GM12878 (cell line): ENCODE measurements at regions not wholly inside any gene's neighbourhood (a gene's known extent, or its start where the extent isn't known, plus 50 kb on each side); places are given as distances from the start of the nearest gene placed in this dataset.

Source experiments
- ATAC-seq: fragments of 200-7000 bp; cut with Tn5 transposase; 3 replicates; pipeline ENCODE4 v1.9.1; 2020; ENCODE audit warnings: mild to moderate bottlenecking, moderate library complexity
- BruUV-seq: library from RNA; stranded (reverse); fragments of 400-500 nt; replicated peaks from 2 replicates; lab custom pipeline; 2021; lab: Mats Ljungman, UMichigan
- CTCF ChIA-PET: fragments of 300-600 bp; sonication (Branson Sonifier 250); formaldehyde crosslinking; extraction: SDS; loops from one replicate; lab custom pipeline; 2021; ENCODE audit warnings: inconsistent platforms; lab: Yijun Ruan, JAX
- POLR2A ChIA-PET: fragments of 350-600 bp; formaldehyde crosslinking; extraction: SDS; loops from one replicate; lab custom pipeline; 2021; ENCODE audit warnings: inconsistent platforms; lab: Charles Lee
- RAD21 ChIA-PET: fragments of 300-600 bp; sonication (Branson Sonifier 250); formaldehyde crosslinking; loops from one replicate; lab custom pipeline; 2023; ENCODE audit warnings: antibody characterized with exemption; ENCODE audit not compliant: unreplicated experiment; lab: Charles Lee
- SMC1A ChIA-PET: fragments of 300-600 bp; sonication (Branson Sonifier 250); formaldehyde crosslinking; loops from one replicate; lab custom pipeline; 2023; ENCODE audit not compliant: unreplicated experiment, uncharacterized antibody; lab: Charles Lee
- DNase-seq: peaks from one replicate; pipeline ENCODE4 v3.0.0-alpha.2; 2011; ENCODE audit warnings: low read depth, low spot score
- FAIRE-seq: peaks from 3 replicates; lab custom pipeline; 2011; peaks lifted over from hg19 to GRCh38; lab: Jason Lieb, UNC
- H2AFZ ChIP-seq: 2 replicates; pipeline ENCODE4 v1.6.0; 2011; ENCODE audit warnings: low read depth, low read length, control low read depth; ENCODE audit not compliant: control insufficient read depth
- H3K27ac ChIP-seq: 2 replicates; pipeline ENCODE4 v1.5.1; 2011; ENCODE audit warnings: control low read depth; ENCODE audit not compliant: control insufficient read depth, insufficient read depth
- H3K27me3 ChIP-seq, 2 experiments: replicated peaks in 1 of 2; 2 replicates each; pipeline versions ENCODE4 v1.6.0 to v1.6.1; 2011; ENCODE audit warnings: low read length in 1 of 2; ENCODE audit not compliant: control insufficient read depth in 2 of 2, insufficient read depth in 2 of 2
- H3K36me3 ChIP-seq, 2 experiments: 2 replicates each; pipeline ENCODE4 v1.5.1; 2011; ENCODE audit warnings: low read length in 1 of 2; ENCODE audit not compliant: control insufficient read depth in 2 of 2, insufficient read depth in 2 of 2
- H3K4me1 ChIP-seq: 2 replicates; pipeline ENCODE4 v1.6.1; 2011; ENCODE audit warnings: mild to moderate bottlenecking, low read length, moderate library complexity, mixed read lengths; ENCODE audit not compliant: control insufficient read depth, insufficient read depth
- H3K4me2 ChIP-seq: 2 replicates; pipeline ENCODE4 v1.6.0; 2011; ENCODE audit warnings: control low read depth; ENCODE audit not compliant: control insufficient read depth, insufficient read depth
- H3K4me3 ChIP-seq: fragments of 200-600 bp; sonication (generic); 2 replicates; pipeline ENCODE4 v1.5.1; 2016
- H3K79me2 ChIP-seq: 2 replicates; pipeline ENCODE4 v1.6.0; 2011; ENCODE audit warnings: low read length; ENCODE audit not compliant: control insufficient read depth, insufficient read depth
- H3K9ac ChIP-seq: 2 replicates; pipeline ENCODE4 v1.8.0; 2011; ENCODE audit warnings: low read length, control low read depth, mixed read lengths; ENCODE audit not compliant: control insufficient read depth, insufficient read depth
- H3K9me3 ChIP-seq: replicated peaks from 3 replicates; pipeline ENCODE4 v1.5.1; 2011; ENCODE audit warnings: mild to moderate bottlenecking, low read length; ENCODE audit not compliant: control insufficient read depth, insufficient read depth
- H4K20me1 ChIP-seq: 2 replicates; pipeline ENCODE4 v1.6.0; 2011; ENCODE audit not compliant: control insufficient read depth, insufficient read depth
- MLLT1 ChIP-seq: fragments of 450-650 bp; IDR thresholded peaks from 2 replicates; pipeline ENCODE4 v1.6.1; 2016; ENCODE audit warnings: mild to moderate bottlenecking
- PML ChIP-seq: IDR thresholded peaks from 2 replicates; pipeline ENCODE4 v1.6.1; 2012; ENCODE audit warnings: low read length, inconsistent platforms
- POU2F2 ChIP-seq: IDR thresholded peaks from 3 replicates; pipeline ENCODE4 v1.6.1; 2011; ENCODE audit warnings: low read depth, mild to moderate bottlenecking, low read length, borderline replicate concordance
- RUNX3 ChIP-seq: IDR thresholded peaks from 2 replicates; pipeline ENCODE4 v1.6.1; 2012; ENCODE audit warnings: low read length, inconsistent platforms
- SREBF1 ChIP-seq: IDR thresholded peaks from 2 replicates; pipeline ENCODE4 v1.6.1; 2012; ENCODE audit warnings: mild to moderate bottlenecking, low read length
- WGBS: methylation state at CpG from one replicate; pipeline ENCODE4 v1.1.6; 2016; ENCODE audit warnings: low lambda C conversion rate; ENCODE audit not compliant: insufficient replicate concordance, insufficient coverage; ENCODE audit errors: missing lambda C conversion rate; 5-methylcytosine and 5-hydroxymethylcytosine counted together
- in situ Hi-C: fragments of 300-500 bp; cut with MboI; formaldehyde crosslinking; loops from 9 replicates; pipeline ENCODE4 v1.14.3; 2018; ENCODE audit warnings: mixed read lengths
- intact Hi-C: fragments of 100-400 bp; cut with micrococcal nuclease; formaldehyde crosslinking; loops from one replicate; pipeline ENCODE4 v1.14.2; 2022; ENCODE audit not compliant: unreplicated experiment
- TF ChIP-seq, protein P1 (sequence below): IDR thresholded peaks from 2 replicates; pipeline ENCODE4 v1.6.1; 2012; ENCODE audit warnings: low read length, inconsistent platforms
- TF ChIP-seq, protein P2 (sequence below): fragments of 450-650 bp; formaldehyde crosslinking; IDR thresholded peaks from 2 replicates; pipeline ENCODE4 v1.4.0; 2020; ENCODE audit warnings: mild to moderate bottlenecking, moderate library complexity
- TF ChIP-seq, protein P3 (sequence below): IDR thresholded peaks from 2 replicates; pipeline ENCODE4 v1.6.1; 2012; ENCODE audit warnings: mild to moderate bottlenecking, low read depth, low read length
- TF ChIP-seq, protein P4 (sequence below): fragments of 150-350 bp; IDR thresholded peaks from 2 replicates; pipeline ENCODE4 v1.6.1; 2014; ENCODE audit warnings: mild to moderate bottlenecking, low read depth, low read length

DNA sequence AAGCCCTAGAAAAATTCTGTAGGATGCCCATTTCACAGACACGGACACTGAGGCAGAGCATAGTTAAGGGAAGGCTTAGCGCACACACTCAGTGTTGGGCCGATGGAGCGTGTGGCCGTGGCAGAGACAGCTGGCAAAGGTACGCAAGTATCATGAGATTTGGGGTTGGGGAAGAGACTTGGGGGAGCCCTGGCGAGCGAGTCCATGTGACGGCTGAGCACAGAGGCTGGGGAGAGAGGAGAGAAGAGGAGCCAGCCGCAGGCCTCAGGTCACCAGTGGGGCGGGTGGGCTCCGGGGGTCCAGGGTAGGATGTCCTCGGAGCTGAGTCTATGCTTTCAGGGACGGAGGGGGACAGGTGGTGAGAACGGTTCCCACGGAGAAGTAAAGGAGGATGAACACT, 311.3 kb downstream of the CTTN start:
- no TSS peak for BruUV-seq
- H3K79me2 ChIP-seq = no peaks in the 10 kb centered on the region
- DNase-seq (no peak), FAIRE-seq (no peak)
- in situ Hi-C loops = no loop called here
- no peaks in the 10 kb centered on the region for H4K20me1 ChIP-seq
- H3K27me3 ChIP-seq = no peaks in the 10 kb centered on the region; a peak in 1 of 4 replicates
- no peaks in the 10 kb centered on the region for H3K9me3 ChIP-seq
- no peaks in the 10 kb centered on the region for H3K36me3 ChIP-seq
- POLR2A ChIA-PET = no interaction called here
- TF ChIP-seq, protein P1, sequence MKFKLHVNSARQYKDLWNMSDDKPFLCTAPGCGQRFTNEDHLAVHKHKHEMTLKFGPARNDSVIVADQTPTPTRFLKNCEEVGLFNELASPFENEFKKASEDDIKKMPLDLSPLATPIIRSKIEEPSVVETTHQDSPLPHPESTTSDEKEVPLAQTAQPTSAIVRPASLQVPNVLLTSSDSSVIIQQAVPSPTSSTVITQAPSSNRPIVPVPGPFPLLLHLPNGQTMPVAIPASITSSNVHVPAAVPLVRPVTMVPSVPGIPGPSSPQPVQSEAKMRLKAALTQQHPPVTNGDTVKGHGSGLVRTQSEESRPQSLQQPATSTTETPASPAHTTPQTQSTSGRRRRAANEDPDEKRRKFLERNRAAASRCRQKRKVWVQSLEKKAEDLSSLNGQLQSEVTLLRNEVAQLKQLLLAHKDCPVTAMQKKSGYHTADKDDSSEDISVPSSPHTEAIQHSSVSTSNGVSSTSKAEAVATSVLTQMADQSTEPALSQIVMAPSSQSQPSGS = no peak
- TF ChIP-seq POU2F2 (no peak), MLLT1 (no peak), SREBF1 (no peak), PML (no peak), RUNX3 (no peak)
- TF ChIP-seq, protein P2, sequence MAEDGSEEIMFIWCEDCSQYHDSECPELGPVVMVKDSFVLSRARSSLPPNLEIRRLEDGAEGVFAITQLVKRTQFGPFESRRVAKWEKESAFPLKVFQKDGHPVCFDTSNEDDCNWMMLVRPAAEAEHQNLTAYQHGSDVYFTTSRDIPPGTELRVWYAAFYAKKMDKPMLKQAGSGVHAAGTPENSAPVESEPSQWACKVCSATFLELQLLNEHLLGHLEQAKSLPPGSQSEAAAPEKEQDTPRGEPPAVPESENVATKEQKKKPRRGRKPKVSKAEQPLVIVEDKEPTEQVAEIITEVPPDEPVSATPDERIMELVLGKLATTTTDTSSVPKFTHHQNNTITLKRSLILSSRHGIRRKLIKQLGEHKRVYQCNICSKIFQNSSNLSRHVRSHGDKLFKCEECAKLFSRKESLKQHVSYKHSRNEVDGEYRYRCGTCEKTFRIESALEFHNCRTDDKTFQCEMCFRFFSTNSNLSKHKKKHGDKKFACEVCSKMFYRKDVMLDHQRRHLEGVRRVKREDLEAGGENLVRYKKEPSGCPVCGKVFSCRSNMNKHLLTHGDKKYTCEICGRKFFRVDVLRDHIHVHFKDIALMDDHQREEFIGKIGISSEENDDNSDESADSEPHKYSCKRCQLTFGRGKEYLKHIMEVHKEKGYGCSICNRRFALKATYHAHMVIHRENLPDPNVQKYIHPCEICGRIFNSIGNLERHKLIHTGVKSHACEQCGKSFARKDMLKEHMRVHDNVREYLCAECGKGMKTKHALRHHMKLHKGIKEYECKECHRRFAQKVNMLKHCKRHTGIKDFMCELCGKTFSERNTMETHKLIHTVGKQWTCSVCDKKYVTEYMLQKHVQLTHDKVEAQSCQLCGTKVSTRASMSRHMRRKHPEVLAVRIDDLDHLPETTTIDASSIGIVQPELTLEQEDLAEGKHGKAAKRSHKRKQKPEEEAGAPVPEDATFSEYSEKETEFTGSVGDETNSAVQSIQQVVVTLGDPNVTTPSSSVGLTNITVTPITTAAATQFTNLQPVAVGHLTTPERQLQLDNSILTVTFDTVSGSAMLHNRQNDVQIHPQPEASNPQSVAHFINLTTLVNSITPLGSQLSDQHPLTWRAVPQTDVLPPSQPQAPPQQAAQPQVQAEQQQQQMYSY (CRISPR knock-in tag) = no peak
- TF ChIP-seq, protein P3, sequence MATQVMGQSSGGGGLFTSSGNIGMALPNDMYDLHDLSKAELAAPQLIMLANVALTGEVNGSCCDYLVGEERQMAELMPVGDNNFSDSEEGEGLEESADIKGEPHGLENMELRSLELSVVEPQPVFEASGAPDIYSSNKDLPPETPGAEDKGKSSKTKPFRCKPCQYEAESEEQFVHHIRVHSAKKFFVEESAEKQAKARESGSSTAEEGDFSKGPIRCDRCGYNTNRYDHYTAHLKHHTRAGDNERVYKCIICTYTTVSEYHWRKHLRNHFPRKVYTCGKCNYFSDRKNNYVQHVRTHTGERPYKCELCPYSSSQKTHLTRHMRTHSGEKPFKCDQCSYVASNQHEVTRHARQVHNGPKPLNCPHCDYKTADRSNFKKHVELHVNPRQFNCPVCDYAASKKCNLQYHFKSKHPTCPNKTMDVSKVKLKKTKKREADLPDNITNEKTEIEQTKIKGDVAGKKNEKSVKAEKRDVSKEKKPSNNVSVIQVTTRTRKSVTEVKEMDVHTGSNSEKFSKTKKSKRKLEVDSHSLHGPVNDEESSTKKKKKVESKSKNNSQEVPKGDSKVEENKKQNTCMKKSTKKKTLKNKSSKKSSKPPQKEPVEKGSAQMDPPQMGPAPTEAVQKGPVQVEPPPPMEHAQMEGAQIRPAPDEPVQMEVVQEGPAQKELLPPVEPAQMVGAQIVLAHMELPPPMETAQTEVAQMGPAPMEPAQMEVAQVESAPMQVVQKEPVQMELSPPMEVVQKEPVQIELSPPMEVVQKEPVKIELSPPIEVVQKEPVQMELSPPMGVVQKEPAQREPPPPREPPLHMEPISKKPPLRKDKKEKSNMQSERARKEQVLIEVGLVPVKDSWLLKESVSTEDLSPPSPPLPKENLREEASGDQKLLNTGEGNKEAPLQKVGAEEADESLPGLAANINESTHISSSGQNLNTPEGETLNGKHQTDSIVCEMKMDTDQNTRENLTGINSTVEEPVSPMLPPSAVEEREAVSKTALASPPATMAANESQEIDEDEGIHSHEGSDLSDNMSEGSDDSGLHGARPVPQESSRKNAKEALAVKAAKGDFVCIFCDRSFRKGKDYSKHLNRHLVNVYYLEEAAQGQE = no peak
- TF ChIP-seq, protein P4, sequence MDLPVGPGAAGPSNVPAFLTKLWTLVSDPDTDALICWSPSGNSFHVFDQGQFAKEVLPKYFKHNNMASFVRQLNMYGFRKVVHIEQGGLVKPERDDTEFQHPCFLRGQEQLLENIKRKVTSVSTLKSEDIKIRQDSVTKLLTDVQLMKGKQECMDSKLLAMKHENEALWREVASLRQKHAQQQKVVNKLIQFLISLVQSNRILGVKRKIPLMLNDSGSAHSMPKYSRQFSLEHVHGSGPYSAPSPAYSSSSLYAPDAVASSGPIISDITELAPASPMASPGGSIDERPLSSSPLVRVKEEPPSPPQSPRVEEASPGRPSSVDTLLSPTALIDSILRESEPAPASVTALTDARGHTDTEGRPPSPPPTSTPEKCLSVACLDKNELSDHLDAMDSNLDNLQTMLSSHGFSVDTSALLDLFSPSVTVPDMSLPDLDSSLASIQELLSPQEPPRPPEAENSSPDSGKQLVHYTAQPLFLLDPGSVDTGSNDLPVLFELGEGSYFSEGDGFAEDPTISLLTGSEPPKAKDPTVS = no peak
- TF ChIP-seq, all 136 proteins: peak for 0
- H3K4me1 ChIP-seq = no peaks in the 10 kb centered on the region
- no peak overlapping the region for H3K4me2 ChIP-seq
- H2AFZ ChIP-seq = no peak overlapping the region
- SMC1A ChIA-PET = no interaction called here
- no peak overlapping the region for H3K4me3 ChIP-seq
- 55% methylated on average over 12 of the region's 16 CpGs for WGBS
- intact Hi-C loops = no loop called here
- CTCF ChIA-PET = no interaction called here
- RAD21 ChIA-PET = no interaction called here
- no peak for ATAC-seq
- no peak overlapping the region for H3K9ac ChIP-seq
- H3K27ac ChIP-seq = no peak overlapping the region
